PC-9 (cell line): ENCODE measurements at regions not wholly inside any gene's neighbourhood (a gene's known extent, or its start where the extent isn't known, plus 50 kb on each side); places are given as distances from the start of the nearest gene placed in this dataset.

Experiments
- BruUV-seq: library from RNA; stranded (reverse); fragments of 400-500 nt; replicated peaks from 2 replicates; lab custom pipeline; 2021; lab: Mats Ljungman, UMichigan
- CTCF ChIA-PET: fragments of 300-600 bp; sonication (Branson Sonifier 250); formaldehyde crosslinking; loops from one replicate; lab custom pipeline; 2022; ENCODE audit warnings: antibody characterized with exemption; lab: Charles Lee
- POLR2A ChIA-PET: fragments of 300-600 bp; sonication (Branson Sonifier 250); formaldehyde crosslinking; loops from one replicate; lab custom pipeline; 2022; ENCODE audit warnings: antibody characterized with exemption; ENCODE audit not compliant: unreplicated experiment; lab: Charles Lee
- DNase-seq, 2 experiments: peaks; one replicate each; pipeline versions ENCODE4 v3.0.0 to v3.0.0-alpha.2; 2015 to 2022; ENCODE audit warnings: mixed read lengths in 1 of 2
- H2AFZ ChIP-seq: fragments of 200-600 bp; sonication (generic); 2 replicates; pipeline ENCODE4 v1.8.1; 2017; ENCODE audit warnings: antibody characterized with exemption
- H3F3A ChIP-seq: fragments of 200-600 bp; sonication (generic); 2 replicates; pipeline ENCODE4 v1.8.1; 2017; ENCODE audit warnings: antibody characterized with exemption, mild to moderate bottlenecking, low read depth; ENCODE audit not compliant: insufficient read depth
- H3K27ac ChIP-seq: fragments of 200-600 bp; sonication (generic); 2 replicates; pipeline ENCODE4 v1.6.1; 2016; ENCODE audit warnings: mixed run types
- H3K27me3 ChIP-seq: fragments of 200-600 bp; sonication (generic); 2 replicates; pipeline ENCODE4 v1.6.1; 2016; ENCODE audit warnings: low read depth, mixed run types; ENCODE audit not compliant: insufficient read depth
- H3K36me3 ChIP-seq: fragments of 200-600 bp; sonication (generic); 2 replicates; pipeline ENCODE4 v1.6.1; 2016; ENCODE audit warnings: low read depth, mixed run types
- H3K4me1 ChIP-seq: fragments of 200-600 bp; sonication (generic); replicated peaks from 2 replicates; pipeline ENCODE4 v1.6.1; 2016; ENCODE audit warnings: mixed run types; ENCODE audit not compliant: insufficient read depth
- H3K4me2 ChIP-seq: fragments of 200-600 bp; sonication (generic); 2 replicates; pipeline ENCODE4 v1.6.1; 2017; ENCODE audit warnings: mixed run types
- H3K4me3 ChIP-seq: fragments of 200-600 bp; sonication (generic); 2 replicates; pipeline ENCODE4 v1.6.1; 2016; ENCODE audit warnings: mixed run types
- H3K79me2 ChIP-seq: fragments of 200-600 bp; sonication (generic); 2 replicates; pipeline ENCODE4 v1.6.1; 2017; ENCODE audit warnings: low read depth, mixed run types
- H3K9me2 ChIP-seq: fragments of 200-600 bp; sonication (generic); 2 replicates; pipeline ENCODE4 v1.8.1; 2017; ENCODE audit warnings: mild to moderate bottlenecking; ENCODE audit not compliant: insufficient read depth
- H3K9me3 ChIP-seq: fragments of 200-600 bp; sonication (generic); 2 replicates; pipeline ENCODE4 v1.8.1; 2016; ENCODE audit warnings: low read depth; ENCODE audit not compliant: insufficient read depth
- H4K20me1 ChIP-seq: fragments of 200-600 bp; sonication (generic); 2 replicates; pipeline ENCODE4 v1.8.1; 2017; ENCODE audit not compliant: insufficient read depth
- CTCF ChIP-seq: fragments of 200-600 bp; sonication (generic); conservative IDR thresholded peaks from 2 replicates; pipeline ENCODE4 v1.6.1; 2017; ENCODE audit warnings: mixed run types, antibody characterized with exemption, mild to moderate bottlenecking, moderate library complexity
- EZH2 ChIP-seq: fragments of 200-600 bp; sonication (generic); IDR thresholded peaks from 2 replicates; pipeline ENCODE4 v1.8.0; 2017; ENCODE audit warnings: antibody characterized with exemption, low read depth
- intact Hi-C: fragments of 100-400 bp; cut with micrococcal nuclease; formaldehyde crosslinking; loops from one replicate; pipeline ENCODE4 v1.10.0; 2022; ENCODE audit not compliant: unreplicated experiment

DNA sequence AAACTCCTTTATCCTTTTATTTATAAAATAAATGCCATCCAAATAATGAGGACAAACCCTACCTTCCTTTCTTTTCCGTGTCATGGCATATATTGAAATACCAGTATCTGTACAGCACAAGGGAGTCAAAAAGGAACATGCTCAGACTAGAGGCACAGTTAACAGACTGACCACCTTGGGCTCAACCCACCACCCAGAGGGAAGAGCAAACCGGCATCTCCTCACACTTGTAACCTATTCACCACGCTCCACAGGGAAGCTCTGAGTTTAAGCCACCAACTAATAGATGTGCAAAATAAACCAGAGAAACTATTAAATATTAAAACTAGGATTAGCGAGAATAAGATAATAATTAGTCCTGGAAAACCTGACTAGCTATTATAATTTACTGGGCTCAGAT is 112.7 kb downstream of the SIPA1L2 start:
- no peak overlapping the region for H3K27ac ChIP-seq
- ChIA-PET POLR2A (no interaction called here), CTCF (no interaction called here)
- H3K4me2 ChIP-seq = no peak overlapping the region
- TF ChIP-seq EZH2 (no peak), CTCF (no peak)
- H2AFZ ChIP-seq = no peak overlapping the region
- no peaks in the 10 kb centered on the region for H3K36me3 ChIP-seq
- no peaks in the 10 kb centered on the region for H3F3A ChIP-seq
- no peaks in the 10 kb centered on the region for H3K79me2 ChIP-seq
- no peak for DNase-seq
- H3K4me1 ChIP-seq = no peaks in the 10 kb centered on the region
- H3K9me2 ChIP-seq = no peaks in the 10 kb centered on the region
- H4K20me1 ChIP-seq = no peaks in the 10 kb centered on the region
- BruUV-seq = no TSS peak
- peaks cover 5% of the 10 kb centered on the region; the same call in 1 of the 2 replicates for H3K9me3 ChIP-seq
- no peaks in the 10 kb centered on the region for H3K27me3 ChIP-seq
- no peak overlapping the region for H3K4me3 ChIP-seq
- intact Hi-C loops = no loop called here

- H3K27me3 ChIP-seq = no peaks in the 10 kb centered on the region
- H3K4me1 ChIP-seq = peaks cover 12% of the 10 kb centered on the region
- no peaks in the 10 kb centered on the region for H3K9me2 ChIP-seq
- CTCF ChIA-PET = no interaction called here
- BruUV-seq = no TSS peak
- no peaks in the 10 kb centered on the region for H3K79me2 ChIP-seq
- POLR2A ChIA-PET = no interaction called here
- H3K9me3 ChIP-seq = peaks cover 5% of the 10 kb centered on the region; the same call in 1 of the 2 replicates
- no peak for DNase-seq
- H2AFZ ChIP-seq = no peak overlapping the region
- H3F3A ChIP-seq = peaks cover 6% of the 10 kb centered on the region
- no peak overlapping the region for H3K27ac ChIP-seq
- no peak overlapping the region for H3K4me2 ChIP-seq
- H3K4me3 ChIP-seq = no peak overlapping the region
- H3K36me3 ChIP-seq = no peaks in the 10 kb centered on the region
- intact Hi-C loops = no loop called here
- no peak for TF ChIP-seq CTCF
- no peak for TF ChIP-seq EZH2
- H4K20me1 ChIP-seq = no peaks in the 10 kb centered on the region
Observed at GRCh38 chr1:232515706-232516105, 114.2 kb downstream of the SIPA1L2 start.

DNA sequence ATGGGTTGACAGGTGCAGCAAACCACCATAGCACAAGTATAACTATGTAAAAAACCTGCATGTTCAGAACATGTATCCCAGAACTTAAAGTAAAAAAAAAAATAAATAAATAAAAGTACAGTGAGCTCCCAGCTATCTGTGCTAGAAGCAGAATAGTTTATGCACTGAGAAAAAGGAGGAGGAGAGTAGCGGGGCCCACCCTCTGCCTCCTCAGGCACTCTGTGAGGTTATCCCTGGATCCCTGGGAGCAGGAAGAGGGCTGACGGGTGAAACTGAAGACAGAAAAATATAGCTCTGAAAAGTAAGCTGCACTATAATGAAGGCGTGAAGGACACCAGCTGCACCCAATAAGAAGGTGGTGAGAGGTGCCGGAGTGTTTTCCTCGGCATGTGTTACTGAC is 117.2 kb downstream of the SIPA1L2 start:
- H3K36me3 ChIP-seq = no peaks in the 10 kb centered on the region
- BruUV-seq = no TSS peak
- DNase-seq = no peak

More for the DNA sequence above, 117.2 kb downstream of the SIPA1L2 start:
- Histone ChIP-seq H3K9me3 (peaks cover 5% of the 10 kb centered on the region; the same call in 1 of the 2 replicates), H3K4me1 (peaks cover 18% of the 10 kb centered on the region), H3K9me2 (no peaks in the 10 kb centered on the region), H3K79me2 (no peaks in the 10 kb centered on the region), H3K27ac (no peak overlapping the region), H3F3A (peaks cover 8% of the 10 kb centered on the region), H2AFZ (no peak overlapping the region), H4K20me1 (no peaks in the 10 kb centered on the region), H3K4me2 (no peak overlapping the region), H3K27me3 (0 out of 2 replicates have a peak, but pooled peaks cover 3% of the 10 kb centered on the region), H3K4me3 (no peak overlapping the region)
- intact Hi-C loops = no loop called here
- ChIA-PET POLR2A (no interaction called here), CTCF (no interaction called here)
- TF ChIP-seq EZH2 (no peak), CTCF (no peak)
